ENCODE measurements at regions not wholly inside any gene's neighbourhood (a gene's known extent, or its start where the extent isn't known, plus 50 kb on each side); places are given as distances from the start of the nearest gene placed in this dataset.

DNA sequence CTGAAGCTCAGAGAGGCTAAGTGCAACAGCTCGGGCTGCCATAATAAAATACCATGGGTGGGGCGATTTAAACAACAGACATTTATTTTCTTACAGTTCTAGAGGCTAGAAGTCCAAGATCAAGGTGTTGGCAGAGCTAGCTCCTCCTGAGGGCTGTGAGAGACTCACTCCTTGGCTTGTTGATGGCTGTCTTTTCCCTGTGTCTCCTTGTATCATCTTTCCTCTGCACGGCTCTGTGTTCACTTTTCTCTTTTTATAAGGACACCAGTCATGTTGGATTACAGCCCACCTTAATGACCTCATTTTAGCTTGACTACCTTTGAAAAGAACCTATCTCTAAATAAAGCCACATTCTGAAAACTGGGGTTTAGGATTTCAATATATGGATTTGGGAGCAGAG lies 129.7 kb downstream of the RPL22L1 start:
- Histone ChIP-seq H4K20me1 (replicated peaks; ENCODE audit: control insufficient read depth, extremely low read depth, insufficient read depth, low read length) (no peaks in the 10 kb centered on the region), H3K27me3 (ENCODE audit: control insufficient read depth in 2 of 2, insufficient read depth in 2 of 2, low read length in 2 of 2) (no peaks in the 10 kb centered on the region), H3K36me3 (ENCODE audit: control insufficient read depth in 2 of 2, extremely low read depth in 1 of 2, insufficient read depth in 2 of 2, low read length in 2 of 2) (no peaks in the 10 kb centered on the region), H3K79me2 (ENCODE audit: control insufficient read depth, insufficient read depth, low read length) (no peaks in the 10 kb centered on the region), H3K27ac (ENCODE audit: insufficient read depth, low read depth, low read length) (no peak overlapping the region), H3K4me1 (ENCODE audit: control insufficient read depth, extremely low read depth, insufficient read depth, low read length) (peaks cover 28% of the 10 kb centered on the region), H3K9me3 (replicated peaks; ENCODE audit: control insufficient read depth, insufficient read depth, low read length) (no peaks in the 10 kb centered on the region), H3K9ac (replicated peaks; ENCODE audit: extremely low read depth, insufficient read depth, low read length) (no peak overlapping the region), H3K9me1 (replicated peaks; ENCODE audit: control insufficient read depth, extremely low read depth, insufficient read depth, low read length) (no peaks in the 10 kb centered on the region), H2AFZ (ENCODE audit: low read depth, low read length) (no peak overlapping the region), H3K4me3 (replicated peaks in 1 of 3; ENCODE audit: insufficient read depth in 1 of 3, low read depth in 1 of 3, low read length in 3 of 3) (no peak overlapping the region), H3K4me2 (ENCODE audit: insufficient read depth, low read length) (no peak overlapping the region)
- CTCF ChIA-PET, result interaction anchor here (1.6 to 2.3 kb wide), 2 partner anchors 69 to 71 kb away, joined by 5 to 8 read pairs; no protein-coding TSS in a partner anchor
- no peak for DNase-seq (ENCODE audit: low read depth, low spot score)
- no peak for FAIRE-seq
- POLR2A ChIA-PET, result no interaction called here
- TF ChIP-seq GATA2 (IDR thresholded peaks at IDR 0.05; ENCODE audit: insufficient read depth, insufficient read length, low read depth, low read length) (no peak), JUN (IDR thresholded peaks at IDR 0.05; ENCODE audit: borderline replicate concordance, insufficient read depth, insufficient read length, low read depth) (no peak), EZH2 (IDR thresholded peaks at IDR 0.05; ENCODE audit: borderline replicate concordance, low read depth, low read length, severe bottlenecking) (no peak), FOS (IDR thresholded peaks at IDR 0.05; ENCODE audit: borderline replicate concordance, insufficient read depth, low read length) (no peak), POLR2A (IDR thresholded peaks at IDR 0.05; ENCODE audit: low read depth, low read length) (no peak), POLR2AphosphoS5 (IDR thresholded peaks at IDR 0.05; ENCODE audit: insufficient read depth, low read depth, low read length) (no peak), MYC (IDR thresholded peaks at IDR 0.05; ENCODE audit: low read depth, low read length) (no peak)
- TF ChIP-seq, protein P1, sequence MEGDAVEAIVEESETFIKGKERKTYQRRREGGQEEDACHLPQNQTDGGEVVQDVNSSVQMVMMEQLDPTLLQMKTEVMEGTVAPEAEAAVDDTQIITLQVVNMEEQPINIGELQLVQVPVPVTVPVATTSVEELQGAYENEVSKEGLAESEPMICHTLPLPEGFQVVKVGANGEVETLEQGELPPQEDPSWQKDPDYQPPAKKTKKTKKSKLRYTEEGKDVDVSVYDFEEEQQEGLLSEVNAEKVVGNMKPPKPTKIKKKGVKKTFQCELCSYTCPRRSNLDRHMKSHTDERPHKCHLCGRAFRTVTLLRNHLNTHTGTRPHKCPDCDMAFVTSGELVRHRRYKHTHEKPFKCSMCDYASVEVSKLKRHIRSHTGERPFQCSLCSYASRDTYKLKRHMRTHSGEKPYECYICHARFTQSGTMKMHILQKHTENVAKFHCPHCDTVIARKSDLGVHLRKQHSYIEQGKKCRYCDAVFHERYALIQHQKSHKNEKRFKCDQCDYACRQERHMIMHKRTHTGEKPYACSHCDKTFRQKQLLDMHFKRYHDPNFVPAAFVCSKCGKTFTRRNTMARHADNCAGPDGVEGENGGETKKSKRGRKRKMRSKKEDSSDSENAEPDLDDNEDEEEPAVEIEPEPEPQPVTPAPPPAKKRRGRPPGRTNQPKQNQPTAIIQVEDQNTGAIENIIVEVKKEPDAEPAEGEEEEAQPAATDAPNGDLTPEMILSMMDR (IDR thresholded peaks at IDR 0.05; ENCODE audit: extremely low read depth in 1 of 2, insufficient read depth in 1 of 2, low read depth in 1 of 2, low read length in 2 of 2), result no peak
- TF ChIP-seq, protein P2, sequence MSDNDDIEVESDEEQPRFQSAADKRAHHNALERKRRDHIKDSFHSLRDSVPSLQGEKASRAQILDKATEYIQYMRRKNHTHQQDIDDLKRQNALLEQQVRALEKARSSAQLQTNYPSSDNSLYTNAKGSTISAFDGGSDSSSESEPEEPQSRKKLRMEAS (IDR thresholded peaks at IDR 0.05; ENCODE audit: insufficient read depth, insufficient read length), result no peak
- intact Hi-C loops (cut with micrococcal nuclease) (no loop called here), dilution Hi-C loops (cut with MboI; ENCODE audit: extremely low pct_ligation_motif_present, low sequenced_read_pairs) (no loop called here)
- no TSS peak for BruUV-seq (replicated peaks)
